Mammary epithelial cell (primary cell): ENCODE measurements at regions not wholly inside any gene's neighbourhood (a gene's known extent, or its start where the extent isn't known, plus 50 kb on each side); places are given as distances from the start of the nearest gene placed in this dataset.

Experiments used
- CTCF ChIP-seq, 2 donors: IDR thresholded peaks in 1 of 2; conservative IDR thresholded peaks in 1 of 2; 2 replicates each; pipeline ENCODE4 v1.5.1; 2011 to 2012; ENCODE audit warnings: inconsistent platforms in 2 of 2, low read length in 2 of 2, mild to moderate bottlenecking in 2 of 2, control low read depth in 1 of 2, low read depth in 1 of 2; ENCODE audit not compliant: insufficient read depth in 1 of 2; ENCODE audit errors: extremely low read depth in 1 of 2
- EZH2 ChIP-seq: IDR thresholded peaks from 2 replicates; pipeline ENCODE4 v1.6.1; 2012; ENCODE audit warnings: low read length, inconsistent platforms, borderline replicate concordance

GRCh38 chr5:39523821-39524220 lies 99.0 kb upstream of the DAB2 start:
- TF ChIP-seq CTCF (conservative IDR thresholded peaks at IDR 0.05 in 1 of 2, IDR thresholded peaks at IDR 0.05 in 1 of 2; ENCODE audit: extremely low read depth in 1 of 2, insufficient read depth in 1 of 2, low read depth in 1 of 2, low read length in 2 of 2) (no peak), EZH2 (no peak)
